WTC11 (cell line): ENCODE measurements at regions not wholly inside any gene's neighbourhood (a gene's known extent, or its start where the extent isn't known, plus 50 kb on each side); places are given as distances from the start of the nearest gene placed in this dataset.

Experiments used
- NFE2L1 ChIP-seq: sonication (generic); formaldehyde crosslinking; IDR thresholded peaks from 2 replicates; pipeline ENCODE4 v1.8.1; 2023; ENCODE audit warnings: missing genetic modification reagents
- NFYB ChIP-seq: sonication (generic); formaldehyde crosslinking; conservative IDR thresholded peaks from 2 replicates; pipeline ENCODE4 v1.8.0; 2022; ENCODE audit warnings: low read depth, missing genetic modification reagents
- RELA ChIP-seq: sonication (generic); formaldehyde crosslinking; IDR thresholded peaks from 2 replicates; pipeline ENCODE4 v1.8.1; 2022; ENCODE audit warnings: missing genetic modification reagents, mild to moderate bottlenecking, borderline replicate concordance
- SMAD3 ChIP-seq: sonication (generic); formaldehyde crosslinking; IDR thresholded peaks from 2 replicates; pipeline ENCODE4 v1.8.0; 2022; ENCODE audit warnings: missing genetic modification reagents, mild to moderate bottlenecking, borderline replicate concordance
- TF ChIP-seq, protein P1 (sequence below): sonication (generic); formaldehyde crosslinking; IDR thresholded peaks from 2 replicates; pipeline ENCODE4 v1.8.1; 2023; ENCODE audit warnings: mild to moderate bottlenecking, missing genetic modification reagents
- TF ChIP-seq, protein P2 (sequence below): fragments of 200-600 bp; IDR thresholded peaks from 2 replicates; pipeline ENCODE4 v1.8.0; 2022; ENCODE audit warnings: antibody characterized with exemption

DNA sequence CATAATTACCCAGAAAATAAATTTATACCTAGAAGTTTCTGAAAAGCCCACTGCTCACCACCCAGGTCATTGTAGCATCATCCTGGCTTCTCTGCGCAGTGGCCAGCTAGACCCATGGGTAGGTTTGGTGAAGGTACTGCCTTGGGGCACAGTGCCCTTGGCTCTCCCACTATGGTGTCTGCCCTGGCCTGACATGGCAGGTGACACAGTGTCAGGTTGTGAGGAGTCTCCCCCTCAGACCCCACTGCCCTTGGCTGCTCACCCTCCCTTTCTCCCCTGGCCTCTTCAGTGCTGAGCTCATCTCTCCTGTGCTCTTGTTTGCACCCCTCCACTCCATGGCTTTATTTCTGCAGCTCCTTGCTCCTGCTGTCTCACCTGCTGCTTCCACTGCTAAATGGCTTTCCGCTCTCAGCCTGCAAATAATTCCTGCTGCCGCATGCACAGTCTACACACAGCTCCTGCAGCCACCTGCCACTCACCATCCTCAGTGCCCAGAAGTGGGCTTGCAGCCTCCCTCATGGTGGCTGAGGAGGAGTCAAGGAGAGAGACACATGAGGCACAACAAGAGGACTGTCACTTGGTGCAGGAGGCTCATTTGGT, 313.4 kb upstream of the MOCS1 start:
- no peak for TF ChIP-seq SMAD3 (CRISPR knock-in tag)
- no peak for TF ChIP-seq NFE2L1 (CRISPR knock-in tag)
- TF ChIP-seq, protein P1, sequence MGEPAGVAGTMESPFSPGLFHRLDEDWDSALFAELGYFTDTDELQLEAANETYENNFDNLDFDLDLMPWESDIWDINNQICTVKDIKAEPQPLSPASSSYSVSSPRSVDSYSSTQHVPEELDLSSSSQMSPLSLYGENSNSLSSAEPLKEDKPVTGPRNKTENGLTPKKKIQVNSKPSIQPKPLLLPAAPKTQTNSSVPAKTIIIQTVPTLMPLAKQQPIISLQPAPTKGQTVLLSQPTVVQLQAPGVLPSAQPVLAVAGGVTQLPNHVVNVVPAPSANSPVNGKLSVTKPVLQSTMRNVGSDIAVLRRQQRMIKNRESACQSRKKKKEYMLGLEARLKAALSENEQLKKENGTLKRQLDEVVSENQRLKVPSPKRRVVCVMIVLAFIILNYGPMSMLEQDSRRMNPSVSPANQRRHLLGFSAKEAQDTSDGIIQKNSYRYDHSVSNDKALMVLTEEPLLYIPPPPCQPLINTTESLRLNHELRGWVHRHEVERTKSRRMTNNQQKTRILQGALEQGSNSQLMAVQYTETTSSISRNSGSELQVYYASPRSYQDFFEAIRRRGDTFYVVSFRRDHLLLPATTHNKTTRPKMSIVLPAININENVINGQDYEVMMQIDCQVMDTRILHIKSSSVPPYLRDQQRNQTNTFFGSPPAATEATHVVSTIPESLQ, result no peak
- no peak for TF ChIP-seq RELA (CRISPR knock-in tag)
- no peak for TF ChIP-seq NFYB (CRISPR knock-in tag)
- TF ChIP-seq, protein P2, sequence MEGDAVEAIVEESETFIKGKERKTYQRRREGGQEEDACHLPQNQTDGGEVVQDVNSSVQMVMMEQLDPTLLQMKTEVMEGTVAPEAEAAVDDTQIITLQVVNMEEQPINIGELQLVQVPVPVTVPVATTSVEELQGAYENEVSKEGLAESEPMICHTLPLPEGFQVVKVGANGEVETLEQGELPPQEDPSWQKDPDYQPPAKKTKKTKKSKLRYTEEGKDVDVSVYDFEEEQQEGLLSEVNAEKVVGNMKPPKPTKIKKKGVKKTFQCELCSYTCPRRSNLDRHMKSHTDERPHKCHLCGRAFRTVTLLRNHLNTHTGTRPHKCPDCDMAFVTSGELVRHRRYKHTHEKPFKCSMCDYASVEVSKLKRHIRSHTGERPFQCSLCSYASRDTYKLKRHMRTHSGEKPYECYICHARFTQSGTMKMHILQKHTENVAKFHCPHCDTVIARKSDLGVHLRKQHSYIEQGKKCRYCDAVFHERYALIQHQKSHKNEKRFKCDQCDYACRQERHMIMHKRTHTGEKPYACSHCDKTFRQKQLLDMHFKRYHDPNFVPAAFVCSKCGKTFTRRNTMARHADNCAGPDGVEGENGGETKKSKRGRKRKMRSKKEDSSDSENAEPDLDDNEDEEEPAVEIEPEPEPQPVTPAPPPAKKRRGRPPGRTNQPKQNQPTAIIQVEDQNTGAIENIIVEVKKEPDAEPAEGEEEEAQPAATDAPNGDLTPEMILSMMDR, result no peak
